ENCODE measurements at regions not wholly inside any gene's neighbourhood (a gene's known extent, or its start where the extent isn't known, plus 50 kb on each side); places are given as distances from the start of the nearest gene placed in this dataset.

- Histone ChIP-seq H3K4me3 (no peak overlapping the region), H3K4me1 (replicated peaks in 1 of 2) (no peaks in the 10 kb centered on the region), H3K27ac (no peak overlapping the region)
- in situ Hi-C loops (cut with MboI; ENCODE audit: low pct_unique_long_range_greater_than_20kb in 2 of 9, low sequenced_read_pairs in 9 of 9, unreplicated experiment in 9 of 9) = no loop called here
- 60 to 92% (median 79%) methylated on average over 1 to 8 of the region's 8 CpGs; no CpG with 5 or more reads in 2 of the 10 experiments for WGBS, 10 experiments
- no peak for ATAC-seq (replicated peaks in 6 of 8)
These were observed 119.8 kb upstream of the SLC25A33 start for GRCh38 chr1:9419369-9420041.

GRCh38 chr1:9420835-9421532, 118.3 kb upstream of the SLC25A33 start:
- WGBS, 10 experiments = 0 to 100% (median 86%) methylated on average over 1 to 5 of the region's 5 CpGs; no CpG with 5 or more reads in 1 of the 10 experiments
- in situ Hi-C loops (cut with MboI; ENCODE audit: low pct_unique_long_range_greater_than_20kb in 2 of 9, low sequenced_read_pairs in 9 of 9, unreplicated experiment in 9 of 9) = no loop called here
- H3K4me3 ChIP-seq = no peak overlapping the region
- H3K27ac ChIP-seq = no peak overlapping the region
- H3K4me1 ChIP-seq (replicated peaks in 1 of 2) = no peaks in the 10 kb centered on the region
- ATAC-seq (replicated peaks in 6 of 8) = no peak

DNA sequence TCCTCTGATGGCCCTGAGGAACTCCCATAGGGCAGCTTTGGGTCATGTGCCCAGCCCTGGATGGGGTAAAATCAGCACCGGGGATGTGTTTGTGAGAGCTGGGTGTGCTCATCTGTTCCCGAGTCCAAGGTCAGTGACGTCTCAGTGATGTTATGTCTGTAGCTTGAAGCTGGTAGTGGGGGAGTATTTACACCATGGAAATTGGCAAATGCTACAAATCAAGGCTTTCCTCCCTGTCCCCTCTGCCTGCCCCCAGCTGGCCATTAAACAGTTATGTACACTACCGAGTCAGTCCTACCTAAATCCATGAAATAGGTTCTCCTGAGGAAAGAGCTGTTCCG, 117.8 kb upstream of the SLC25A33 start:
- in situ Hi-C loops (cut with MboI; ENCODE audit: low pct_unique_long_range_greater_than_20kb in 2 of 9, low sequenced_read_pairs in 9 of 9, unreplicated experiment in 9 of 9) = no loop called here
- no peak for ATAC-seq (replicated peaks in 6 of 8)
- Histone ChIP-seq H3K27ac (no peak overlapping the region), H3K4me1 (replicated peaks in 1 of 2) (no peaks in the 10 kb centered on the region), H3K4me3 (no peak overlapping the region)
- WGBS, 10 experiments = 27 to 100% (median 67%) methylated on average over 1 to 5 of the region's 5 CpGs; no CpG with 5 or more reads in 5 of the 10 experiments

GRCh38 chr1:9422321-9422720, 116.9 kb upstream of the SLC25A33 start:
- ATAC-seq (replicated peaks in 6 of 8) = no peak
- in situ Hi-C loops (cut with MboI; ENCODE audit: low pct_unique_long_range_greater_than_20kb in 2 of 9, low sequenced_read_pairs in 9 of 9, unreplicated experiment in 9 of 9) = no loop called here
- Histone ChIP-seq H3K27ac (no peak overlapping the region), H3K4me1 (replicated peaks in 1 of 2) (no peaks in the 10 kb centered on the region), H3K4me3 (no peak overlapping the region)
- WGBS, 10 experiments = 0 to 100% (median 77%) methylated on average over 2 to 14 of the region's 14 CpGs; no CpG with 5 or more reads in 3 of the 10 experiments

DNA sequence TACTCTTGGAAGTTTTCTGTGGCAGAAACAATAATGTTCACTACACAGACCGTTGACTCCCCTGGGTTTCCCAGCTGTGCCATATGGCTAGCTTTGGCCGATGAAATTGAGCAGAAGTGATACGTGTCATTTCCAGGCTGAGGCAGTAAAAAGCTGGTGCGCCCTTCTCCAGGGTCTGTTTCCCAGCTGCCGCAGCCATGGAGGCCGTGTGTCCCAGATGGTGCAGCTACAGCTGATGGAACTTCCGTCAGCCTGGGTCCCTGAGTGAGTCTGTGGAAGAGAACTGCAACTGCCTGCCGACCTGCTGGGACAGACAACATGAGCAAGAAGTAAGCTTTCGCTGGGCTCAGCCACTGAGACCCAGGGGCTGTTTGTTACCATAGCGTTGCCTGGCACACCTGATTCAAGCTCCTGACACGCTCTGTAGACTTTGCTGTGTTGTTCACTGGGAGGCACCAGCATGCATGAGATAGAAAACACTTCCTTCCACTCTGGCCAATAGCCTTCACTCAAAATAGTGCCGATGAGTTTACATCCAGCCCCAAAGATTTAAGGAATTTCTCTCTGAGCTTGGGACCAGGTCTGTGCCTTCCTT, 116.3 kb upstream of the SLC25A33 start:
- no peak for ATAC-seq (replicated peaks in 6 of 8)
- Histone ChIP-seq H3K27ac (no peak overlapping the region), H3K4me1 (replicated peaks in 1 of 2) (no peaks in the 10 kb centered on the region), H3K4me3 (no peak overlapping the region)
- WGBS, 10 experiments = 43 to 81% (median 64%) methylated on average over 1 to 12 of the region's 12 CpGs; no CpG with 5 or more reads in 6 of the 10 experiments
- in situ Hi-C loops (cut with MboI; ENCODE audit: low pct_unique_long_range_greater_than_20kb in 2 of 9, low sequenced_read_pairs in 9 of 9, unreplicated experiment in 9 of 9) = no loop called here

DNA sequence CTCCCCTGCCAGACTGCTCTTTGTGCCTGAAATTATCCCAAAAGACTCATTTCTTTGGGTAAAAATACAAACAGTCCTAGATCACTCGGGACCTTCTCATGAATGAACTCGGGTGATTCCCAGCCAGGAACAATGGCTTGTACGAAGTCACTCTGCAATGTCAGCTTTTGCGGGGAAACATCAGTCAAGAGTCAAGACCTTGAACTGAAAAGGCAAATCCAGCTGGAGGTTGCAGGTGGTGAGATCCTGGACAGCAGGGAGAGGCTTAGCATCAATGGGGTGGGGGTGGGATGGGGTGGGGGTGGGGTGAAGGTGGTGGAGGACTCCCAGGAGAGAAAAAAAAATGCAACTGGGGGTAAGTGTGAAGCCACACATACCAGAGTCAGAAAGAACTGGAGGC, 115.0 kb upstream of the SLC25A33 start:
- in situ Hi-C loops (cut with MboI; ENCODE audit: low pct_unique_long_range_greater_than_20kb in 2 of 9, low sequenced_read_pairs in 9 of 9, unreplicated experiment in 9 of 9) = no loop called here
- no peak overlapping the region for H3K27ac ChIP-seq
- WGBS, 10 experiments = 41 to 64% (median 51%) methylated on average over 1 to 4 of the region's 4 CpGs; no CpG with 5 or more reads in 5 of the 10 experiments
- H3K4me3 ChIP-seq = no peak overlapping the region
- ATAC-seq (replicated peaks in 6 of 8) = no peak
- H3K4me1 ChIP-seq (replicated peaks in 1 of 2) = peaks cover 0 to 5% of the 10 kb centered on the region in 2 donors

DNA sequence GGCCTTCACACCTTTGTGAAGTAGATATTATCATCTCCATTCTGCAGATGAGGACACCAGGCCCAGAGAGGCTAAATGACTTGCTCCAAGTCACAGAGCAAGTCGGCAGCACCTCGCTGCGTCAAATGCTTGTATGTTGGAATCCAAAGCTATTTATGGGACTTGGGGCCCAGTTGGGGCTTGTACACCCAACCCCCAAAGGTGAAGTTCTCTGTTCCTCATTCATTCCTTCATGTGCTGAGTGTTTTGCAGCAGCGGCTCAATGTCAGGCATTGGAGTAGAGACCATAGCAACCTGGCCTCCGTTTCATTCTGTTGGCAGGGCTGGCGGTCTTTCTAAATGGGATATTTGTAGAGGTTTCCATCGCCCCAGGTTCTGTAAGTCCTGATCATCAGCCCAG, 113.4 kb upstream of the SLC25A33 start:
- no peak overlapping the region for H3K27ac ChIP-seq
- ATAC-seq (replicated peaks in 6 of 8) = no peak
- 0 to 100% (median 80%) methylated on average over 1 to 7 of the region's 7 CpGs; no CpG with 5 or more reads in 3 of the 10 experiments for WGBS, 10 experiments
- H3K4me3 ChIP-seq = no peak overlapping the region
- in situ Hi-C loops (cut with MboI; ENCODE audit: low pct_unique_long_range_greater_than_20kb in 2 of 9, low sequenced_read_pairs in 9 of 9, unreplicated experiment in 9 of 9) = no loop called here
- peaks cover 3 to 5% of the 10 kb centered on the region in 2 donors for H3K4me1 ChIP-seq (replicated peaks in 1 of 2)

GRCh38 chr1:9426291-9426711, 113.0 kb upstream of the SLC25A33 start:
- Histone ChIP-seq H3K4me3 (no peak overlapping the region), H3K4me1 (replicated peaks in 1 of 2) (peaks cover 3 to 5% of the 10 kb centered on the region in 2 donors), H3K27ac (no peak overlapping the region)
- no peak for ATAC-seq (replicated peaks in 6 of 8)
- in situ Hi-C loops (cut with MboI; ENCODE audit: low pct_unique_long_range_greater_than_20kb in 2 of 9, low sequenced_read_pairs in 9 of 9, unreplicated experiment in 9 of 9) = no loop called here
- WGBS, 10 experiments = 0 to 92% (median 74%) methylated on average over 2 to 12 of the region's 13 CpGs; no CpG with 5 or more reads in 2 of the 10 experiments

- no peak for ATAC-seq (replicated peaks in 6 of 8)
- WGBS, 10 experiments = 67 to 100% (median 86%) methylated on average over 2 of the region's 2 CpGs; no CpG with 5 or more reads in 4 of the 10 experiments
- no peak overlapping the region for H3K27ac ChIP-seq
These were observed 111.9 kb upstream of the SLC25A33 start for GRCh38 chr1:9427388-9427787.

GRCh38 chr1:9428601-9429341, 110.5 kb upstream of the SLC25A33 start:
- peak; percentile 96 to 98 (median 98) for ATAC-seq (replicated peaks in 6 of 8)
- peaks cover 3 to 5% of the 10 kb centered on the region in 2 donors for H3K4me1 ChIP-seq (replicated peaks in 1 of 2)
- peak overlapping the region; percentile 41 to 63 for H3K27ac ChIP-seq
- in situ Hi-C loops (cut with MboI; ENCODE audit: low pct_unique_long_range_greater_than_20kb in 2 of 9, low sequenced_read_pairs in 9 of 9, unreplicated experiment in 9 of 9) = no loop called here
- 0 to 25% (median 5%) methylated on average over 1 to 44 of the region's 48 CpGs; no CpG with 5 or more reads in 1 of the 10 experiments for WGBS, 10 experiments
- H3K4me3 ChIP-seq = peak overlapping the region; percentile 39 to 82 (median 49)

More at GRCh38 chr1:9427388-9427787, 111.9 kb upstream of the SLC25A33 start:
- Histone ChIP-seq H3K4me3 (no peak overlapping the region), H3K4me1 (replicated peaks in 1 of 2) (peaks cover 3 to 5% of the 10 kb centered on the region in 2 donors)
- in situ Hi-C loops (cut with MboI; ENCODE audit: low pct_unique_long_range_greater_than_20kb in 2 of 9, low sequenced_read_pairs in 9 of 9, unreplicated experiment in 9 of 9) = no loop called here

GRCh38 chr1:9429342-9429711, 109.9 kb upstream of the SLC25A33 start:
- in situ Hi-C loops (cut with MboI; ENCODE audit: low pct_unique_long_range_greater_than_20kb in 2 of 9, low sequenced_read_pairs in 9 of 9, unreplicated experiment in 9 of 9) = no loop called here
- ATAC-seq (replicated peaks in 6 of 8) = peak in 6 of 8 experiments; percentile 1 to 6 (median 2)
- Histone ChIP-seq H3K4me3 (peak overlapping the region; percentile 39 to 82 (median 49)), H3K27ac (peak overlapping the region; percentile 26 to 61), H3K4me1 (replicated peaks in 1 of 2) (peaks cover 3 to 5% of the 10 kb centered on the region in 2 donors)
- WGBS, 10 experiments = 0 to 82% (median 39%) methylated on average over 2 to 6 of the region's 6 CpGs

- WGBS, 10 experiments = 22 to 92% (median 79%) methylated on average over 2 to 11 of the region's 11 CpGs
- Histone ChIP-seq H3K4me1 (replicated peaks in 1 of 2) (peaks cover 2 to 14% of the 10 kb centered on the region in 2 donors), H3K4me3 (no peak overlapping the region), H3K27ac (no peak overlapping the region)
- peak in 1 of 8 experiments; percentile 78 for ATAC-seq (replicated peaks in 6 of 8)
- in situ Hi-C loops (cut with MboI; ENCODE audit: low pct_unique_long_range_greater_than_20kb in 2 of 9, low sequenced_read_pairs in 9 of 9, unreplicated experiment in 9 of 9) = no loop called here
These were observed 104.8 kb upstream of the SLC25A33 start for GRCh38 chr1:9434247-9435152.
